Fibroblast of lung (primary cell): ENCODE measurements at regions not wholly inside any gene's neighbourhood (a gene's known extent, or its start where the extent isn't known, plus 50 kb on each side); places are given as distances from the start of the nearest gene placed in this dataset.

Source experiments
- EZH2 ChIP-seq: IDR thresholded peaks from 2 replicates; pipeline ENCODE4 v1.5.1; 2012; ENCODE audit warnings: low read length, control low read depth, mild to moderate bottlenecking; ENCODE audit errors: missing control alignments
- TF ChIP-seq, protein P1 (sequence below), 2 donors: IDR thresholded peaks in 1 of 2; conservative IDR thresholded peaks in 1 of 2; 1 replicate in 1 of 2; 2 replicates in 1 of 2; pipeline ENCODE4 v1.5.1; 2011 to 2012; ENCODE audit warnings: low read length in 2 of 2, control low read depth in 1 of 2, inconsistent platforms in 1 of 2, low read depth in 1 of 2, mild to moderate bottlenecking in 1 of 2

DNA sequence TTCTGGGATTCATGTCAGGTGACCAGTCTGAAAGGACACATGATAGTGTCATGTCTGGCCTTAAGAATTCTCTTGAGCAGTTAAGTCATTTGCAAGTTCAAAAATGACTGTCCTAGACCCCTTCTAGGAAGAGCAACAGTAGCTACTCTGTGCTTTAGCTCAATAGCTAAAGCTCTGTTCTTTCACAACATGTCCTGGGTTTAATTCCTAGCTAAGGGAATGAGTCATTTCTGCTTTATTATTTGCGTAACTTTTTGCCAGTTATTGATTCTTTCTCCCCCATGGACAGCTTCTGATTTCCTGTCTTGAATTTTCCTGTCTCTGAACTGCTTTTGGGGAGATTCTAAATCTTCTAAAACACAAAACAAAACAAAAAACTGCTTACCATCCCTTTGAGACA, 1055.8 kb upstream of the DIAPH2 start:
- TF ChIP-seq, protein P1, sequence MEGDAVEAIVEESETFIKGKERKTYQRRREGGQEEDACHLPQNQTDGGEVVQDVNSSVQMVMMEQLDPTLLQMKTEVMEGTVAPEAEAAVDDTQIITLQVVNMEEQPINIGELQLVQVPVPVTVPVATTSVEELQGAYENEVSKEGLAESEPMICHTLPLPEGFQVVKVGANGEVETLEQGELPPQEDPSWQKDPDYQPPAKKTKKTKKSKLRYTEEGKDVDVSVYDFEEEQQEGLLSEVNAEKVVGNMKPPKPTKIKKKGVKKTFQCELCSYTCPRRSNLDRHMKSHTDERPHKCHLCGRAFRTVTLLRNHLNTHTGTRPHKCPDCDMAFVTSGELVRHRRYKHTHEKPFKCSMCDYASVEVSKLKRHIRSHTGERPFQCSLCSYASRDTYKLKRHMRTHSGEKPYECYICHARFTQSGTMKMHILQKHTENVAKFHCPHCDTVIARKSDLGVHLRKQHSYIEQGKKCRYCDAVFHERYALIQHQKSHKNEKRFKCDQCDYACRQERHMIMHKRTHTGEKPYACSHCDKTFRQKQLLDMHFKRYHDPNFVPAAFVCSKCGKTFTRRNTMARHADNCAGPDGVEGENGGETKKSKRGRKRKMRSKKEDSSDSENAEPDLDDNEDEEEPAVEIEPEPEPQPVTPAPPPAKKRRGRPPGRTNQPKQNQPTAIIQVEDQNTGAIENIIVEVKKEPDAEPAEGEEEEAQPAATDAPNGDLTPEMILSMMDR (conservative IDR thresholded peaks at IDR 0.05 in 1 of 2, IDR thresholded peaks at IDR 0.05 in 1 of 2; ENCODE audit: low read depth in 1 of 2, low read length in 2 of 2): no peak
- no peak for TF ChIP-seq EZH2
